ENCODE measurements at regions not wholly inside any gene's neighbourhood (a gene's known extent, or its start where the extent isn't known, plus 50 kb on each side); places are given as distances from the start of the nearest gene placed in this dataset.

GRCh38 chr4:33302321-33302720 lies 2582.2 kb downstream of the PCDH7 start:
- no peak for DNase-seq

- no peak for DNase-seq
Measured at GRCh38 chr4:33306131-33306530, 2586.0 kb downstream of the PCDH7 start.

- DNase-seq: no peak
Measured at GRCh38 chr4:33316033-33316432, 2595.9 kb downstream of the PCDH7 start.

- DNase-seq: no peak
Measured at GRCh38 chr4:33316578-33316977, 2596.4 kb downstream of the PCDH7 start.

GRCh38 chr4:33323393-33323792 lies 2603.2 kb downstream of the PCDH7 start:
- DNase-seq: no peak

GRCh38 chr4:33334416-33334815 lies 2614.2 kb downstream of the PCDH7 start:
- no peak for DNase-seq

GRCh38 chr4:33339762-33340161 lies 2619.6 kb downstream of the PCDH7 start:
- DNase-seq: no peak

DNA sequence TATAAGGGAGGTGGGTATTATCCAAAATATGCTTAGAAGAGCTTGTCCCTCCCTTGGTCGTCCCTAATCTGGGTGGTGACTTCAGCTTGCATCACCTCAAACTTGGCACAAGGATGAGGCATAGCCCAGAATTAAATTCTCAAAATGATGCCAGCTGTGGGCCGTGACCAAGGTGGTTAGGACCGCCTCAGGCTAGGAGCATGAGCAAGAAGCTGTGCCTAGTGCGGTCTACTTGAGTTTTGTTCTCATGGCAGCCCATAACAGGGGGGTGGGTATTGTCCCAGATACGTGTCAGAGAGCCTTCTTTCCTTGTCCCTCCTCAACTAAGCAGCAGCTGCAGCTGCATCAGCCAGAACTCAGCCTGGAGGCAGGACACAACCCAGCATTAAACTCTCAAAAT lies 2620.0 kb downstream of the PCDH7 start:
- DNase-seq: no peak

GRCh38 chr4:33349376-33349775 lies 2629.2 kb downstream of the PCDH7 start:
- DNase-seq: no peak

DNA sequence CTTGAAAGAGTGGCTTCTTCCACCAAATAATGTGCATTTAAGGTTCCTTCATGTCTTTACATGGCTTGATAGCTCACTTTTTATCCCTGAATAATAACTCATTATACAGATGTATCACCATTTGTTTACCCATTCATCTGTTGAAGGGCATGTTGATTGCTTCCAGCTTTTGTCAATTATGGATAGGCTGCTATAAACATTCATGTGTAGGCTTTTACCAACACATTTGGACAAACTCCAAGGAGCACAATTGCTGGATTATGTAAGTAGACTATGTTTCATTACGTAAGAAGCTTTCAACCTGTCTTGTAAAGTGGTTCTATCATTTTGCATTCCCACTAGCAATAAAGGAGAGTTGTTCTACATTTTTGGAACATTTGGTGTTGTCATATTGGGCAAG lies 2637.0 kb downstream of the PCDH7 start:
- DNase-seq: no peak

DNA sequence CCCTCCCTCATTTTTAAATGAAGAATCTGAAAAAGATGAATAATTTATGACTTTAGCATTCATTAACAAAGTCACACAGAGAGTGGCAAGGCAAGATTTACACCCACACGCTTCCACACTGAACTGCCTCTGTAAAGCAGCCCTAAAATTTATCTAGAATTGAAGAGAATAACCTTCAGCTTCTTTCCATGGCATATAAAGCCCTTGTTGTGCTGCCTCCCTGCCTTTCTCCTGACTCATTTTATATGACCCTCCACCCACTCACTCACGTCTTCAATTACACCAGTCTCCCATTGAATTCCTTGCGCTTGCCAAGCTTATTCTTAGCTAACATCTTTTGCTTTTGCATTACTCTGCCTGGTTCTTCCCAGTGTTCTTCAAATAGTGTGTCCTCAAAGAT lies 2649.3 kb downstream of the PCDH7 start:
- no peak for DNase-seq

DNA sequence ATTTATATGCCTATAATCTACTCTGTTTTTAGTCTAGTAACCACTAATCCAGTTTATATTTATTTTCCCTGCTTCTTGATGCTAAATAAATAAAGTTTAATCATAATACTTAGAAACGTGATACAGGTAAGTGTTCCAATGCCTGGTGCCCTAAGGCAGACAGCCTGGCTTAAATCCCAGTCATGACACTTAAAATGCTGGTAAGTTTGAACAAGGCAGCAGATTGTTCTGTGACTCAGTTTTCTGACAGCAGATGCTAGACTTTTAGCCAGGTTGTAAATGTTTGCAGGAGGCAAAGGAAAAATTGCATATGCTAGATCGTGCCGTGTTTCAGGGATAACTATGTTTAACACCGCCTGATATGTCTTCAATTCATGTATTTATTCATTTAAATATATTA lies 2661.6 kb downstream of the PCDH7 start:
- no peak for DNase-seq

DNA sequence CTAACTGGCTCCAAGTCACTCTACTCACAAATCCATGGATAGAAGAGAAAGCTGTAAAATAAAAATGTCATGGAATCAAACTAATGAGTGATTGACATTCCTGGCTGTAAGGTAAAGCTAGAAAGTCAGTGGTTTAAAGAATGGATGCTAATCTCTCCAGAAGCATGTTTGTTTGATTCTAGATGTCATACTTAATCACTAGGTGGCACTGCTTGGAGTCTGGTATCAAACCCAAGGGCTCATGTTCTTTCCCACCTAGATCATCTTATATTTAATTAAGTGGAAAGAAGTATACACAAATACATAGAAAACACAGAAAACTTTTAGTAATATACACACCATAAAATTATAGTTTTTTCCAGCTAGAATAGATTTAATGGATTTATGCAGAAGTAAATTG lies 2666.6 kb downstream of the PCDH7 start:
- DNase-seq: no peak

- no peak for DNase-seq
Measured at GRCh38 chr4:33390976-33391375, 2670.8 kb downstream of the PCDH7 start.

DNA sequence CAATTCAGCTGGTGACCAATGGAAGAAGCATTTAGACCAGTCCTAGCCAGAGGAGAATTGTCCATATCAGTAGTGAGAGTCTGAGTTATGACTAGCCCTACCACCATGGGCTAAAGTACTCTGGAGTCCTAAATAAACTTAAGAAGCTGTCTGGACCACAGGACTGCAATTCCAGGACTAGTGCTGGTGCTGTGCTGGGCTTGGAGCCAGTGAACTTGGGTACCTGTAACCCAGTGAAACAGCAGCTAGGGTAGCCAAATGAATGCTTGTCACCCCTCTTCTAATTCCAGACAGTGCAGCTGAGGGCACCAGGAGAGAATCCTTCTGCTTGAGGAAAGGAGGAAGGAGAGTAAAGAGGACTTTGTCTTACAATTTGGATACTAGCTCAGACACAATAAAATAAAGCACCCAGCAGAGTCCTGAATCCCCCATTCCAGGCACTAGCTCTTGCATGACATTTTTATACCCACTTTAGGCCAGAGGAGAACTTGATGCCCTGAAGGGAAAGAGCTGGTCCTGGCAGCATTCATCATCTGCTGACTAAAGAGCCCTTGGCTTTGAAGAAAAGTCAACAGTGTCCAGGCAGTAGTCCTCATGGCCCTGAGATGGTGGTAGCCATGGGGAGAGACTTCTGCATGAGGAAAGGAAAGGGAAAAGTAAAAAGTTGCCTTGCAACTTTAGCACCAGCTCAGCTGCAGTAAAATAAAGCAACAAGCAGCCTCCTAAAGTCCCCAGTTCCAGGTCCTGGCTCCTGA lies 2675.7 kb downstream of the PCDH7 start:
- DNase-seq: no peak

DNA sequence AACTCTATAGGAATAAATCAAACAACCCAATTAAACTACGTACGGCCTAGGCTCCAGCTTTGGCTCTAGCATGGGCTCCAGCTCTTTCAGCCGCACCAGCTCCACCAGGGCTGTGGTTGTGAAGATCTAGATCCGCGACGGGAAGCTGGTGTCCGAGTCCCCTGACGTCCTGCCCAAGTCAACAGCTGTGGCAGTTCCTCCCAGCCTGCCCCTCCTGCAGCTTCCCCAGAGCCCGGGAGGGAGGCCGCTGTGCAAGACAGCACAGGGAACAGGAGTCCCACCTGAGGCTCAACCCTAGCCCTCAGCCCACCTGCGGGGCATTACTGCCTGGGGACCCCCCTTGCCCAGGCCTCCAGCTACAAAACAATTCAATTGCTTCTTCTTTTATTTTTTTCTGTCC lies 2680.3 kb downstream of the PCDH7 start:
- no peak for DNase-seq

GRCh38 chr4:33407496-33407895 lies 2687.3 kb downstream of the PCDH7 start:
- DNase-seq: no peak

DNA sequence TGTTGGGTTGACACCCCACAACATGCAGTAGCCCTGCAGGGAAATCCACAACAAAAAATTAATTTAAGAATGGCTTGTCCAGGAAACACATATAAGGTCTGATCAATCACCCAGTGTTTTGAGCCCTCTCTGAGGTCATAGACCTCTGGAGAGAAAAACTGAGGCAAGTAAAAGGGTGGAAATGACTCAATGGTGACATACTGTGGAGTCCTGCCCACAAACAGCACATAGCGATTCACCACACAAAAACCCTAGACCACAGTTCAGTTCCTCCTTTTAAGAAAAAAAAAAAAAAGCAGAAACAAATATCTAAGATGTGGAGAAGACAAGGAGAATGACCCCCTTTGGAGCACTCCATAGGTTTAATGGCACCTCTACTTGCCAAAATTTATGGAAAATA lies 2691.0 kb downstream of the PCDH7 start:
- DNase-seq: no peak

GRCh38 chr4:33421887-33422286 lies 2701.7 kb downstream of the PCDH7 start:
- no peak for DNase-seq

DNA sequence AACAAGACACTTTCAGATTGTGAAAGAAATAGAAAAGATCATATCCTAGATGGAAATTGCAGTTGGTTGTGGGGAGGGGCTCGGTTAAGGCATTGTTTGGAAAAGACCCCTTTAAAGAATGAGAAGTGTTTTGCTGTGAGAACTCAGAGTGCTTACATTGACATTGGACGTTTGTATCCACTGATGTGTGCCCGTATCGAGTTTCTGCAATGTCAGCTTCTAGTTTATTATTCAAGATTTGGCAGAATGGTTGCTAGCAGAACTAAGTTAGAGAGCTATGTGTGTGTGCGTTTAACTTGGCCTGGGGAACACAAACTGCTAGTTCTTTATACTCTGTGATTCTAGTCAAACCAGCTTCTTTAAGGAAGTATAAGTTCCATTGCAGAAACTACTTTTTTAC lies 2702.5 kb downstream of the PCDH7 start:
- DNase-seq: no peak

DNA sequence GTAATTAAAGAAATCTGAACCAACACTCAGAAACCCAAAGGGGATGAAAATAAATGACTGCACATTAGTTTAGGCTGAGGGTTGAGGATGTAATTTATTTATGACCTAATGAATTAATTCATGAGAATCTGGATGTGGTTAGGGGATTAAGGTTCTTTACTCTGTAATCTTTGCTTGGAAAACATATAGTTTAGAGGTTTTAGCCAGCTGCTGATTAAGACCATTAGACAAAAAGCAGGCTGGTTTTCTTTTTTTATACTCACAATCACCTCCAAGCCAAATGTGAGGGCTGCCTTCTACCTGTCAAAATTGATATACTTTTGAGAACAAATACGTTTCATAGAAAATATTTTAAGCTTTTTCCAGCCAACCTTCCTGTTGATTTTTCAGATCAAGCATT lies 2705.8 kb downstream of the PCDH7 start:
- no peak for DNase-seq

- DNase-seq: no peak
Measured at GRCh38 chr4:33427676-33428075, 2707.5 kb downstream of the PCDH7 start.

- no peak for DNase-seq
Measured at GRCh38 chr4:33429971-33430370, 2709.8 kb downstream of the PCDH7 start.

GRCh38 chr4:33437406-33437805 lies 2717.2 kb downstream of the PCDH7 start:
- DNase-seq: no peak

GRCh38 chr4:33446953-33447352 lies 2726.8 kb downstream of the PCDH7 start:
- no peak for DNase-seq
